ENCODE measurements at regions not wholly inside any gene's neighbourhood (a gene's known extent, or its start where the extent isn't known, plus 50 kb on each side); places are given as distances from the start of the nearest gene placed in this dataset.

DNA sequence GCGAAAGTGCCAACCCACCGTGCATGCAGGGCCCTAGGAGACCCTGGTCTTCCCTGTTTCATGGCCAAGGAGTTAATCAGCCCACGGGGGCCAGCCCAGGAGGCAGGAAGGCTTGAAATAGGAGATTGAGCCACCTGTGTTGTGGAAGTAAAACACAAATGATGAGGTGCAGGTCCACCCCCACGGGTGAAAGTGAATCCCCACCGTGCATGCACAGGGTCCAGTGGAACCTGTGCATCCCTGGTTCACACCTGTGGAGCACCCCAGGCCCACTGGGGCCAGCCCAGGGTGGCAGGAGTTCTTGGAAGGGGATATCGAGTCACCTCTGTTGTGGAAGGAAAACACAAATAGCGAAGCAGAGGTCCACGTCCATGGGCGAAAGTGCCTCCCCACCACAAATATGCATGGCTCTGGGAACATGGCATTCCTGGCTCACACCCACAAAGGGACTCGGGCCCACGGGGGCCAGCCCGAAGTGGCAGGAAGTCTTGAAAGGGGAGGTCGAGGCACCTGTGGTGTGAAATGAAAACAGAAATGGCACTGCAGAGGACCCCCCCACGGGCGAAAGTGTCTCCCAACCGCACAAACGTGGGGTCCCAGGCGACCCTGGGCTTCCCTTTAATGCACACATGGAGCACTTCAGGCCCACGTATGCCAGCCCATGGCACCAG is 381.5 kb downstream of the ALG10 start:
- TF ChIP-seq, protein P1, sequence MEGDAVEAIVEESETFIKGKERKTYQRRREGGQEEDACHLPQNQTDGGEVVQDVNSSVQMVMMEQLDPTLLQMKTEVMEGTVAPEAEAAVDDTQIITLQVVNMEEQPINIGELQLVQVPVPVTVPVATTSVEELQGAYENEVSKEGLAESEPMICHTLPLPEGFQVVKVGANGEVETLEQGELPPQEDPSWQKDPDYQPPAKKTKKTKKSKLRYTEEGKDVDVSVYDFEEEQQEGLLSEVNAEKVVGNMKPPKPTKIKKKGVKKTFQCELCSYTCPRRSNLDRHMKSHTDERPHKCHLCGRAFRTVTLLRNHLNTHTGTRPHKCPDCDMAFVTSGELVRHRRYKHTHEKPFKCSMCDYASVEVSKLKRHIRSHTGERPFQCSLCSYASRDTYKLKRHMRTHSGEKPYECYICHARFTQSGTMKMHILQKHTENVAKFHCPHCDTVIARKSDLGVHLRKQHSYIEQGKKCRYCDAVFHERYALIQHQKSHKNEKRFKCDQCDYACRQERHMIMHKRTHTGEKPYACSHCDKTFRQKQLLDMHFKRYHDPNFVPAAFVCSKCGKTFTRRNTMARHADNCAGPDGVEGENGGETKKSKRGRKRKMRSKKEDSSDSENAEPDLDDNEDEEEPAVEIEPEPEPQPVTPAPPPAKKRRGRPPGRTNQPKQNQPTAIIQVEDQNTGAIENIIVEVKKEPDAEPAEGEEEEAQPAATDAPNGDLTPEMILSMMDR (IDR thresholded peaks at IDR 0.05) = no peak
- no peak for TF ChIP-seq POLR2A (IDR thresholded peaks at IDR 0.05)

Measured in body of pancreas (tissue), 4 donors.